TTC549 (cell line): ENCODE measurements at regions not wholly inside any gene's neighbourhood (a gene's known extent, or its start where the extent isn't known, plus 50 kb on each side); places are given as distances from the start of the nearest gene placed in this dataset.

Experiments used
- FAIRE-seq: peaks from 2 replicates; lab custom pipeline; 2012; peaks lifted over from hg19 to GRCh38; lab: Jason Lieb, UNC

DNA sequence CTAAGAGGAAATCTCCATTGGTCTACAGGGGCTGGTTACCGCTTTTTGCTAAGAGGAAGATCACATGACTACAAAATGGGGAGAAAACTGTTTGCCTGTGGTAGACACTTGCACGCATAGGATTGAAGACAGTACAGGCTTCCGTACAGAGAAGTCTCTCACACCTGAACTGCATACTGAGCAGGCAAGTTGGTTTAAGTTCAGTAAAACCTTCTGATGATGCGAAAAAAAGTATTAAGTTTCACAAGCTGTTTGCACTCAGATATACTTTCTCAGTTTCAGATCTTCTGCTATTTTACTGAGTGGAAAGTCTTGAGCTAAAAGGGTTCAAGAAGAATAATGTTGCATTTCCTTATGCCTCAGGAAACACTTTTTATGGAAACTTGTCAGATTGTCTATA lies 292.2 kb upstream of the MC4R start:
- FAIRE-seq = no peak

DNA sequence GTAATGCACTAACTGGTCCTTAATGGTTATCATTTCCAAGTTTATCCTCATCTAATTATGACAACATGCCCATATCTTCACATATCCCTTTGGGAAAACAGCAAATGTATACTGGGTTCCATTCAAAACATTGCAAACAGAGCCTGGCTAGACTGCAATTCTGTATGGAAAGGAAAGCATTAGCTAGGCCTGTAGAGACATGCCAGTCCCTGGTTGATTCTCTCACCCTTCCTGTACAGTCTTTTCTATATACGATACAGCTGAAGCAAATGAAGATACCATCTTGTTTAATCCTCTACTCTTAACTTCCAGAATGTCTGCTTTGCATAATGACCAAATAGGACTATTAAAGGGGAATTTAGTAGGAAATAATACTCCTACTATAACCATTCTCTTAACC lies 294.4 kb upstream of the MC4R start:
- no peak for FAIRE-seq

DNA sequence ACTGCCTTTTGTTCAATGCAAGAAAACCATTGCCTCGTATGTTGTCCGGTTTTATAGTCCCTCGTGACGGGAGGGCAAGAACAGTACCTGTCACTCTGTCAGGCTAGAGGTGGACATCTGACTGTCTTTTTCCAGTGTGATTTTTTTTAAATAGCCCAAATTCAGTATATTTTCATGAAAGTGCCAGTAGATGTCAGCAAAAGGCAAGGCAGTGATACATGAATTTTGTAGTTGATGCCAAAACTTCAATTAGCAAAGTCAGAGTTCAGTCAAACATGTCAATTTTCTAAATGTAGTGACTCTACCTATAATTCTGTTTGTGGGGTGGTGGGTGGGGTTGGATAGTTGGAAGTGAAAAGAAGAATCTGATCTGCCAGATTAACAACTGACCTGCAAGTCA lies 296.0 kb upstream of the MC4R start:
- FAIRE-seq = no peak

DNA sequence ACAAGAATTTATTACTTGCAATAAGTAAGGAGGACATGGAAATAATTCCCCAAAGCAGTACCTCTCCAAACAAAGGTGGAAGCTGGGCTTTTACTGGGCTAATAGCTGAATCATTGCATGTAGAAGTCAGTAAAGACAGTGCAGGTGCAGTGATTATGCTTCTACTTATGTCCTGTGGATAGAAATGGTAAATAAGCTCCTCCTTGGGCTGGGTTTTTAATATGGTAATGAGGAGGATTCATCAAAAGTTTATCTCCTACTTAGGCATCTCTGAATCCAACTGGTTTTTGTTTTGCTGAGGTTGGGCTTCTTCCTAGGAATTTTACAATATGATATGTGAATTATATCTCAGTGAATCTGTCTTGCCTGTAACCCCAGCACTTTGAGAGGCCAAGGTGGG lies 297.4 kb upstream of the MC4R start:
- FAIRE-seq = no peak

DNA sequence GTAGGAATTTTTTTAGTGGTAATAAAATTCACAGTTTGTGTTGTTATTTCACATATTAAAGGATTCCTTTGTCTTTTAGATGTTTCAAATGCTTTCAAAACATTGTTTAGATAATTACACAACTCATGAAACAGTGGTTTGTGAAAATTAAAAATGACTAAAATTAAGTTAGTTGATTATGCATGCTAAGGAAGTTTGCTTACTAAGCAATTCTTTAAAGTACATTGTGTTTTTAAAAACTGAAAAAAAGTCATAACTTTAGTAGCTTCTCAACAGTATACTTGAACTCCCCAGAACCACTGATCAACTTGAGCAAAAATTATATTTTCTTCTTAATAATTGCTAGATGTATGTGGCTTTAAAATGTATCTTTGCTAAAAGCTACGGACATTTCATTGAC lies 298.4 kb upstream of the MC4R start:
- no peak for FAIRE-seq

DNA sequence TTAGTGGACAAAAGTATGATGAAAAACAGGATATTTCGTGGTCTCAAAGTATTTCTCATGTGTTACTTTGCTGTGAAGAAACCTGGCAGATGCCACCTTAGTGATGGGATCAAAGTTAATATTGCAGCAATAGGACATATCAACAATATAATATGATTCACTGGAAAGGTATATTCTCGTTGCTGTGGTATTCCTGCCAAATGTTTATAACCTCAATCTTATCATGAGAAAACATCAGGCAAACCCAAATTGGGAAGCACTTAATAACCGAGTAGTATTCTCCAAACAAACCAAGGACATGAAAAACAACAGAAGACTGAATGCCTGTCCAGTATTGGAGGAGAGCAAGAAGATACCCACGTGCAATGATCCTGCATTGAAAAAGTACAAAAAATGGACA lies 302.6 kb upstream of the MC4R start:
- no peak for FAIRE-seq

DNA sequence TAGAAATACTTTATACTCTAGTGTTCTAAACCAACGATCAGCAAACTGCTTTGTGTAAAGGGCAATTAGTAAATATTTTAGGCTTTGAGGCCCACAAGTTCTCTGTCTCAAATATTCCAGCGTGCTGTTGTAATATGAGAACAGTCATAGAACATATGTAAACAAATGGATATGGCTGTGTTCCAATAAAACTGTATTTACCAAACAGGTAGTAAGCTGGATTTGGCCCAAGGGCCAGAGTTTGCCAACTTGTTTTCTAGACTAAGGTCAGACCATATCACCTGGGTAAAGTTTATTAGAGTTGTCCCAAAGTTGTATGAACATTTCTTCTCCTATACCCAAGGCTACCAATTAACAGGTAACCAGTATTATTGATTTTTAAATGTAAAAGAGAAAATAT lies 303.2 kb upstream of the MC4R start:
- FAIRE-seq = no peak

DNA sequence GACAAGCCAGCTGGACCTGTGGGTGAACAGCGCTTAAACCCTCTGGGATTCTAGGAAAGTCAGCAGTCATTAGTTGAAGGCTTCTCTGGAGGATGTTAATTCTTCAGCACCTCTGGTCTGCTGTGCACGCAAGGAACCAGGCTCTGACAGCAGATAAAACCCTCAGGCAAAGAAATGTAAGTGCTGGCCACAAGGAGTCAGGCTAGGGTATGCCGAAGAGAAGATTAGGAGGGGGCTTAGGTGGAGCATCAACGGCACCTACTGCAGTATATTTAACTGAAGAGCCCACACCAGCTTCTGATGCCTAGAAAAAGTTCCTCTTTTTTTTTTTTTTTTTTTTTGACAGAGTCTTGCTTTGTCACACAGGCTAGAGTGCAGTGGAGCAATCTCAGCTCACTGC lies 304.2 kb upstream of the MC4R start:
- no peak for FAIRE-seq

DNA sequence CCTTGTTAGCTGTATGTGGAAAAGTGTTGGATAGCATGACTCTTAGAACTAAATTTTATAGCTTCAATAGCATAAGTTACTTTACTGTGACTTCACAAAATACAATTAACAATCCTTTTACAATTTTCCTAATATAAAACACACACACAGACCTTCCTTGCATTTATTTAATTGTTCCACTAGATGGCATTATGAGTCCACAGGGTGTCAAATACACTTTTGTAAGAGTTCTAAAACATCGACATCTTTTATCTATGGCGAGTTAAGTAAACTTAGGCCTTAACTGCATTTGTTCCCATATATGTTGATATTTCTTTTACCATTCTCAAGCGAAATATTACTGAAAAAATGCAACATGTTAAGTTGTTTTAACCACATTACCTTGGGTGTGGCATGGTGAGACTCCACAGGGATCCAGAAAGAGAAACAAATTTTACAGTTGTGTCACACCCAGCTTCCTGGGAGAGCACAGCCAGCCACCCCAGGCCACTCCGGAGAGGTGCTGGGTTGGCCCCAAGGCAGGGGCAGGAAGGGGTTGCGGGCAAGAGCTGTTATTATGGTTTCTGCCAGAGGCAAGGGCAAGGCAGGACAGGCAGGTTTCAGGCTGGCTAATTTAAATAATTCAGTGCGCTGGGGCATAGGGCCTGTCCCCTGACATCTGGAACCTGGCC lies 312.4 kb upstream of the MC4R start:
- FAIRE-seq = no peak

DNA sequence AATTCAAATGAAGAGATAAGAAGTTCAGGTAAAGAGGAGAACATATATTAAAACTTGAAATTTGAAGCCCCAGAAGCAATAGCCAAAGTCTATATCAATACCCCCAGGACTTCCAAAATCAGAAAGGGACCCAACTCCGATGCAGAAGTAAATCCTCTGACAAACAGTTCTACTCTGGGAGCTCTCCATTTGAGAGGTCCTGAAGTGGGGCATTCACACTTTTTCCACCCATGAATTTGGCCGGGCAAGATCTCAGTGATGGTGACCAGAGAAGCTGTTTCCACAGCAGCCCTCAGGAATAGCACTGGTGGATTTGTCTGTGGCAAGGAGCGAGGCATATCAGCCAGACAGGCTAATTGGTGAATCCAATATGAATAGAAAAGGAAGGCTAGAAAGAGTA lies 313.6 kb upstream of the MC4R start:
- FAIRE-seq = no peak

DNA sequence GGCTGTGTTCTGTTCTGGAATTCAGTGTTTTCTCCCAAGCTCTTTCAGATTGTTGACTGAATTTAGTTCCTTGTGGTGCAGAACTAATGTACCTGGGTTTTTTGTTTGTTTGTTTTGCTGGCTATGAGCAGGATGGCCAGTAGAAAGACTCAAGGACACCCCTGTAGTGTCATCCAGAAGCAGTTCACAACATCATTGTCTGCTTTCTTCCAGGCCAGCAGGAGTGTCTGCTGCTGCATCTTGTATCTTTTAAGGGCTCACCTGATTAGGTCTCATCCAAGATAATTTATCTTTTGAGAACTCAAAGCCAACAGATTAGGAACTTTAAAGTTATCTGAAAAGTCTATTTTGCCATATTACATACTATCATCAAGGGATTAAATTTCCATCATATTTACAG lies 318.5 kb upstream of the MC4R start:
- no peak for FAIRE-seq

DNA sequence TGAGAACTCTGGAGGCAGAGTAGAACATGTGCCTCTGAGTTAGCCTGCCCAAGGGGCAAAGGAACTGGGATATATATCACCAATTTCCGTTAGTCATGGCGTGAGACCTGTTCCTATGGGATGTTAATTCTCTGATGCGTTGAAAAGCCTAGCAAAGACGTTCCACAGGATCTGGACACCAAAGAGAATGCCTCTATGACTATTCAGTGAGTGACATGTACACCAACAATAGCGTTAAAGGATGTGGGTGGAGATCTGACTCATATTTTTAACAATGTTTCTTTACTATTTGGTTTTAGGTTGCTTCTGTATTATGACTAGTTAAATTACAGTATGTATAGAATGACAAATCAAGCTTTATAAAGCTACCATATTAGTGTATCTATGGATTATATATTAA lies 320.9 kb upstream of the MC4R start:
- no peak for FAIRE-seq

DNA sequence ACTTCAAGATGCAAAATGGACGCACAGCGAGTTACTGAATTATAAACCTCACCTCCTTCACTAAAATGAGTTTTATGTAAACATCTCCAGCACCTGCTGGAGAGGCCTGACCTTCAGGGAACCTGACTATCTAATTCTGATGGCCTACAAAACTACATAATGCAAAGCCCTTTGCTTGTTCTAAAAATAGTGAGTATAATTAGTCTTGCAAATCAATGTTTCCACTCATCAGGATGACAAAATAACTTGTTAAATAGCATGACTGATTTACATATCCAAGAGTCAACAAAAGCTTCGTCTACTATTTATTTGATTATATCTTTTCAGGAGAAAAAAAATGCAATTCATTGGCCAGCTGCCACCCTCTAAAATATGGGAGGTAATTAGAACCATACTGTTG lies 326.3 kb upstream of the MC4R start:
- FAIRE-seq = no peak

DNA sequence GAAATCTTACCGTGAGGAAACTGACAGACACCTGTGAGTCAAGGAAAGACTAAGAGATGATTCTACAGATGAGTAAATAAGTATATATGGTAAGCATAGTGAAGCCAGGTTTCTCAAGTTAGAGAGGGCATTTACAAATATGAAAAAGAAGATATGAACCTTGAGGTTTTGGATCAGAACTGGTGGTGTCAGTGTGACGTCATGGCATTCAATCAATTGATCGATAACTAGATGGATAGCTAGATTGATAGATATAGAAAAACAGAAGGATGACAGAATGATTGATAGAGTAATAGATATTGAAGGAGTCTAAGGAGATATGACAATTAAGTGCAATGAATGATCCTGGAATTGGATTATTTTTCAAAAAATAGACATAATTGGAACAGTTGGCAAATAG lies 350.2 kb upstream of the MC4R start:
- no peak for FAIRE-seq

DNA sequence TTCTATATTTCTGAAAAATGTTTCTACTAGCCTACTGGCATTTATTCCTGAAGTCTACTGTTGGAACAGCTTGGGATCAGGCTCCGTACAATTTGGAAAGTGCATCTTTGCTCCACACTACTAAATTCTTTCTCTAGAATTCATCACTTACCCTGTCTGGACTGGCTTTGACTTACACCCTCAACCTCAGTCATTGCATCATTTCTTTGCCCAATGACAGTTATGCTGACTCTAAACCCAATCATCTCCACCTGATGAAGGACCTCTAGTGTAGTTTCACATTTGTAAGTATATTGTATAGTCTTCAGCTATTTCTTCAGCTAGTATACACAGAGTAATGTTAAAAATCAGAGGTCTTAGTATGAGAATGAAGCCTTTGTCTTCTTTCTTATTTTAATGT lies 359.6 kb upstream of the MC4R start:
- FAIRE-seq = no peak

DNA sequence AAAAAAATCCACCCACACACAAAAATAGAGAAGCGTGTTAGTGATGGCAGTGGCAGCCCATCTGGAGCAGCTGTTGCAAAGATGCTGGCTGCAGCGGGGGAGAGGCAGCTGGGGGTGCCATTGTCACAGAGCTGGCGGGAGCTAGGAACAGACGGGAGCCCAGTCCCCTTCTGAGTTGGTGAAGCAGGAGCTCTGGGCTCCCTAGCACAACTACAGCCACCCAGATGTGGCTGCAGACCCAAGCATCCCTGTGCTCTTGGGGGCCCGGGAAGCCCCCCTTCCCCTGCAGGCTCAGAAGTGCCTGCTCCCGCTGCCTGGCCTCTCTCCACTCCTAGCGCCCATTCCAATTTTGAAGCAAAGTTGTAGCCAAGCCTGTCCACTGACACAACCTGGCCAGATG lies 366.6 kb upstream of the MC4R start:
- FAIRE-seq = no peak

DNA sequence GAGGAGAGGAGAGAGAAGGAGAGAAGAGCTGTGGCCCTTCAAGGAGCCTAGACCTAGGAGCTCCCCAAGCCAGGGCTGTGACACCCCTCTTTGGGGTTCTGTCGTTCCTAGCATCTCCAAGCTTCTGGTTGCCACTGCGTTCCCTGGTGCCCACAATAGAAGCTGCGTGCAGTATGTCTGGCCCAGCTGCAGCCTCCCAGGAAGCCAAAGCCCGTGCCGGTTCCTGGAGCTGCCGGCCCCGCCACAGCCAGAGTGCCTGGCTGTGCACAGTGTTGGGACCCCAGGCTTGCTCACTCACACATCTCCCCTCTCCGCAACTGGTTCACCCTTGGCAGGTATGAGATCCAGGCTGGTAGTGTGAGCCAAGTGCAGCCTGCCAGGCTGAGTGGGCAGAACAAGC lies 367.7 kb upstream of the MC4R start:
- no peak for FAIRE-seq

DNA sequence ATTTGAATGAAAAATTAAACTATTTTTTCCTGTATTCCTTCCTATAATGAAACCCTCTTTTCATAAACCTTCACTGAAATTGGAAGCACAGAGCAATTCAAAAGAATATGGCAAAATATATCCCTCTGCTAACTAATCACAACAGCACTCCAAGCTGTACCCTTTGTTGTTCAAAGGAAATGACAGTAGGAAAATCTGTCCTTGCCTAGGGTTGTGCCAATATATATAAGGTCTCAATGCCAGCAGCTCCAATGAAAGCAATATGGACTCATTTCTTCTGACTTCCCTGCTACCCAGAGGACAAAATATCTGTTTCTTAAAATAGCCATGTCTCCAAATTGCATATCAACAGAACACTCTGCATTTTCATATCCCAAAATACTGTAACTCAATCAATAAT lies 373.9 kb upstream of the MC4R start:
- FAIRE-seq = no peak

DNA sequence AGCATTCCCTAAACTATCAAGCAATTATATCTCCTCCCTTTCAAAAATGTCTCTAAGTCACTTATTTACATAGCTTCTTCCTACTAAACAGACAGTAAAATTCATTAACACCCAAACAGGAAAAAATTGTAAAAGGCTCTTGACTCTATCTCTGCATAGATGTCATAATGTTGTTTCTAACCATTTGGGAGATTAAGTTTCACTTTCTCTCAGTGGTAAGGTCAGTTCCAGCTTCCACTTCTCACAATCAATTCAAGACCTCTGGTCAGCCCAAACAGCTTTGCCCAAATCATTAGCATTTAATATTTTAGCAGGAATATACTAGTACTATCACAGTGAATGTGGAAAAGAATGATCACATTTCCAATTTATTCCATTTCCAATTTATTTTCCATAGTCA lies 374.3 kb upstream of the MC4R start:
- FAIRE-seq = no peak

DNA sequence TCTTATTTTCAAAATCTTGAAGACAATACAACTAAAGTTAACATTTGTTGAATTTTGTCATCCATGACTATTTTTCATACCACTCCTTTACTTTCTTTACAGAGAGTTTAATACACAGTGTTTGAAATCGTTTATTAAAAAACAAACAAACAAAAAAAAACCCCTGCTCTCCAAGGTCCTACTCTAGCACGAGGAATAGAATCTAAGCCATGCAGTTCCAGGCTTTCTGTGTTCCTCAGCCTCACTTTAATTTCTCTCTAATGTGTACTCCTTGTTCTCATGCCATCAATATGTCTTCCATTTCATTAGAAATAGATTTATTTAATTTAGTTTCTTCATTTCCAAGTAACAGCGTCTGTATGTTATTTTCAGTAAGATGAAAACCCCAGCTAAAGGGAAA lies 381.2 kb upstream of the MC4R start:
- no peak for FAIRE-seq

DNA sequence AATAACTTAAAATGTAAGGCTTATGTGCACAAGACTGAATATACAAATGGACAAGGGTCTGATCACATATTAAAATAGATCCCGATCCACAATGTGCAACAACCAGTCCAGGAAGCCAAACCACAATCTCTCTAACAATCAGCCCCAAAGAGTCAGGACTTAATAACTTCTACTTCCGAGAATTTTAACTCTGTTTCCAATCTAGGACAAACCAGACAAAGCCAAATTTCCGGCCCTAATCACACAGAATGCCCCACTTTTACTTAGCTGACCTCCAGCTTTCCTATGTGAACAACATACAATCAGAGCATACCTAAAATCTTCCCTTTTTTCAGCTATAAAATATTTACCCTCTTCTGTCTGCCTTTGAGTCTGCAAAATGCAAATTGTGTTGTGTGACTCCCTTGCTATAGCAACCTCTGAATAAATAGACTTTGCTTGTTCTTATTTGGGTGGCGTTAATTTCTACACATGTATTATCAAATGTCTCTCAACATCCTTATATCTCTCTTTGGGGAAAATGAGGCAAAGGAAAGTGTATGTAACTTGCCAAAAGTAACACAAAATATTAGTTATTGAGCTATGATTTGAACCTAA lies 381.9 kb upstream of the MC4R start:
- FAIRE-seq = no peak

DNA sequence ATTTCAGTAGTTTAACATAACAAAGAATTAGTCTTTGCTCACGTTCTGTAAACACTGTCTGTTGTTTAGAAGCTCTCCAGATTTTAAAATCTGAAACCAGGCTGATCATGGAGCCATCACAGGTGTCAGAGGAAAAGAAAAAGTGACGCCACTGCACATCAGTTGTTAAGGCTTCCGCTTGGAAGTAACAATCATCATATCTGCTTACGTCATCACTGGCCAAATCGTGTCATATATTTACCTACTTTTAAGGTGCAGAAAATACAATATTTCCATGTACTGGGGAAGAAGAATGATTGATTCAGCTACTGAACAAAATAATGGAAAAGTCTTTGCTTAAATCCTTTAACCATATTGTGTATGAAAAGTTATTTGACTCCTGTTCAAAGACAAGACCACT lies 382.6 kb upstream of the MC4R start:
- FAIRE-seq = no peak

DNA sequence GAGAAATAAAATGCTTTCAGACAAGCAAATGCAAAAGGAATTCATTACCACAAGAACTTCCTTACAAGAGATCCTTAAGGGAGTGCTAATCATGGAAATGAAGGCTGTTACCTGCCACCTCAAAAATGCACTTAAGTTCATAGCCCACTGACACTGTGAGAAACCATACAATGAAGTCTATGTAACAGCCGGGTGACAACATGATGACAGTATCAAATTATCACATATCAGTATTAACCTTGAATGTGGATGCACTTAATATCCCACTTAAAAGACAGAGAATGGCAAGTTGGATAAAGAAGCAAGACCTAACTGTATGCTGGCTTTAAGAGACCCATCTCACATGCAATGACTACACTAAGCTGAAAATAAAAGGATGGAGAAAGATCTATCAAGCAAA lies 403.4 kb upstream of the MC4R start:
- FAIRE-seq = no peak

DNA sequence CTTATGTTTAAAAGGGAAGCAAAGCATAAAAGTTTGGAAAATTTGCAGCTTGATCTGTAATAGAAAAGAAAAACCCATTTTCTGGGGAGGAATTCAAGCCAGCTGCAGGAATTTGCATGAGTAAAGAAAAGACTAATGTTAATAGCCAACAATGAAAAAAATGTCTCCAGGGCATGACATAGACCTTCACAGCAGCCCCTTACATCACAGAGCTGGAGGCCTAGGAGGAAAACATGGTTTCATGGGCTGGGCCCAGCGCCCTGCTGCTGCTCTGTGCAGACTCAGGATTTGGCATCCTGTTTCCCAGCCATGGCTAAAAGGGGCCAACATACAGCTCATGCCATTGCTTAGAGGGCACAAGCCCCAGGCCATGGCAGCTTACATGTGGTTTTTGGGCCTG lies 411.6 kb upstream of the MC4R start:
- no peak for FAIRE-seq

DNA sequence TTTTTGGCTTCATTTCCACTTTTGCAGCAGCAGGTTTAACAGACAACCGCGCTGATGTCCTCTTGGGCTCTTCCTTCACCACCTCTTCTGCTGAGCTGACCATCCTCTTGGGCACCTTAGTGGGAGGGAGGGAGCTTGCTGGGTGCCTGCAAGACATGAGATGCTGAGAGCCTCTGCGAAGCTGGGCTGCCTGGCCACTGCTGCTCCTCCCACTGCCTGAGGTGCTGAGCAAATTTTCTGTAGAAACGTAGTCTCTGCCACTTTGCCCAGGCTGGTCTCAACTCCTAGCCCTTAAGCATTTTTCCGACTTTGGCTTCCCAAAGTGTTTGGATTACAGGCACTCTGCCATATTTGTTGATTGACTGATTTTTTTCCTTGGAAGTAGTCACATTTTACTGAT lies 422.2 kb upstream of the MC4R start:
- no peak for FAIRE-seq
